GM11168 (cell line): ENCODE measurements at regions not wholly inside any gene's neighbourhood (a gene's known extent, or its start where the extent isn't known, plus 50 kb on each side); places are given as distances from the start of the nearest gene placed in this dataset.
"Not testable (repeated sequence)": the region's sequence is repeated elsewhere in the genome, so short reads cannot be mapped to it uniquely, and the experiment has no call there.

ENCODE experiments used
- in situ Hi-C: fragments of 300-500 bp; cut with MboI; formaldehyde crosslinking; loops from one replicate; pipeline ENCODE4 v1.12.0; 2022; ENCODE audit warnings: low sequenced_read_pairs; ENCODE audit not compliant: unreplicated experiment

DNA sequence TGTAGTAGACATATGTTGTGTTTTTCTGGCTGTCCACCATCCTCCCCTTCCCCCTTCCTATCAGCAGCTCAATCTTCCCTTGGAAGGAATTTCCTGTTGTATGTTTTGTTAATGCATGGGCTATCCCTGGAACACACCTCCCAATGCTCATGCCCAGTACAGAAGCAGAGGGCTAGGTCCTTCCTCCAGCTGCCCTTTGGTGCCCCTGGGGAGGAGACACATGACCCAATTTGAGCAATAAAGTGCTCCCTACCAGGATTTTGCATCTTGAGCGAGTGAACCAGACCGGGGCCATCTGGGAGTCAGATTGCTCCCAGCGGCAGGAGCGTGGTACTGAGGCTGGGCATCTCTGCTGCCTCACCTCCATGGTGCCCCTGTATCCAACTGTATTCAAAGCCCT lies 141.5 kb upstream of the MED13 start:
- in situ Hi-C loops = no loop called here

DNA sequence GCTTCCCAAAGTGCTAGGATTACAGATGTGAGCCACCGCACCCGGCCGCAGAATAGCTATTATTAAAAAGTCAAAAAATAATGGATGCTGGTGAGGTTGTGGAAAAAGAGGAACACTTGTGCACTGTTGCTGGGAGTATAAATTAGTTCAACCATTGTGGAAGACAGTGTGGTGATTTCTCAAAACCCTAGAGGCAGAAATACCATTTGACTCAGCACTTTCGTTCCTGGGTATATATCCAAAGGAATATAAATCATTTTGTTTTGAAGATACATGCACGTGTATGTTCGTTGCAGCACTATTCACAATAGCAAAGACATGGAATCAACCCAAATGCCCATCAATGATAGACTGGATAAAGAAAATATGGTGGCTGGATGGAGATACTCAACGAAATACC lies 132.1 kb upstream of the MED13 start:
- in situ Hi-C loops = not testable (repeated sequence)

- in situ Hi-C loops = not testable (repeated sequence)
Measured at GRCh38 chr17:62196587-62196986, 131.5 kb upstream of the MED13 start.

- in situ Hi-C loops = no loop called here
Measured at GRCh38 chr17:62194401-62194800, 129.3 kb upstream of the MED13 start.

DNA sequence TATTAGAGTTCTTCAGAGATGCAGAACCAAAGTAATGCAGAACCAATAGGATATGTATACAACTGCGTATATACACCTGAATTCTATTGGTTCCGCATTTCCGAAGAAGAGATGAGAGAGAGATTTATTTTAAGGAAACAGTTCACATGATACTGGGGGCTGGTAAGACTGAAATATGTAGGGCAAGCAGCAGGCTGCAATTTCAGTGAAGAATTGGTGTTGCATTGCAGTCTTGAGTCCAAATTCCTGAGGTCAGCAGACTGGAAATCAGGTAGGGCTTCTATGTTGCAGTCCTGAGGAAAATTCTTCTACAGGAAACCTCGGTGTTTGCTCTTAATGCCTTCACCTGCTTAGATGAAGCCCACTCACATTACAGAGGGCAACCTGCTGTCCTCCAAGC lies 128.2 kb upstream of the MED13 start:
- in situ Hi-C loops = no loop called here

GRCh38 chr17:62191390-62192361 lies 126.6 kb upstream of the MED13 start:
- in situ Hi-C loops = no loop called here

GRCh38 chr17:62189377-62189776 lies 124.3 kb upstream of the MED13 start:
- in situ Hi-C loops = no loop called here

DNA sequence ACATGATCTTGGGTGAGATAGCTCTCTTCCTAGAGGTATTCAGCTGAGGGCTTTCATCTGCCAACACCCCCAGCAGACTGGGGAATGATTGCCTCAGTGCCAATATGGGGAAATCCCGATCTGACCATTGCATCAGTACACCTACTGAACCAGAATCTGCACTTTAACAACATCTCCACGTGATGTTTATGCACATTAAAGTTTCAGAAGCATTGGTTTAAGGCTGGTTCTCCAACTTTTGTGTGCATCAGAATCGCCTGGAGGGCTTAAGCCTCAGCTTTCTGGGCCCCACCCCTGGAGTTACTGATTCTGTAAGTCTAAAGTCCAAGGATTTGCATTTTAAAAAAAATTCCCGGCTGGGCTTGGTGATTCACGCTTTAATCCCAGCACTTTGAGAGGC lies 123.6 kb upstream of the MED13 start:
- in situ Hi-C loops = no loop called here

DNA sequence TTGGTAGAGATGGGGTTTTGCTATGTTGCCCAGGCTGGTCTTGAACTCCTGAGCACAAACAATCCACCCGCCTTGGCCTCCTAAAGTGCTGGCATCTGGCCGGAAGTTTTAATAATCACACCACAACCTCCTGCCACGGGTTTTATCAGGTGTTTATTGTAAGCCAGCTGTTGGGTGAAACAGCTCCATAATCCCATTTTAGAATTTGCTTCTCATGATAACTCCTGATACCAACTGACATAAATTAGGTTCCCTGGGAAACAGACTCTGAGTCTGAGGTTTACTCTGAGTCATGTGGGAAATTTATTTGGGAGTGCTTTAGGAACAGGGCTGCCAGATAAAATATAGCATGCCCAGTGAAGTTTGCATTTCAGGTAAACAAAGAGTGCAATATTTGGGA lies 122.6 kb upstream of the MED13 start:
- in situ Hi-C loops = no loop called here

GRCh38 chr17:62186841-62187240 lies 121.8 kb upstream of the MED13 start:
- in situ Hi-C loops = no loop called here

DNA sequence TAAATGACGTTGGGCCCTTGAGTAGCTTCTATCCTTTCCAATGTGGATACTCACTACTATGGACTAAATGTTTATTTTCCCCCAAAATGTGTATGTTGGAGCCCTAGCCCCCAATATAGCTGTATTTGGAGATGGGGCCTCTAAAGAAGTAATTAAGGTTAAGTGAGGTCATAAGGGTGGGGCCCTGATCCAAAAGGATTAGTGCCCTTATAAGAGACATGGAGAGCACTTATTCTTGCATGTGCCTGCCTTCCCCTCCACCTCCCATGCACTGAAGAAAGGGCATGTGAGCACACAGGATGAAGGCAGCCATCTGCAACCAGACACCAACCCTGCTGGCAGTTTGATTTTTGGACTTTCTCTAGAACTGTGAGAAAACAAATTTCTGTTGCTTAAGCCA lies 115.7 kb upstream of the MED13 start:
- in situ Hi-C loops = no loop called here

DNA sequence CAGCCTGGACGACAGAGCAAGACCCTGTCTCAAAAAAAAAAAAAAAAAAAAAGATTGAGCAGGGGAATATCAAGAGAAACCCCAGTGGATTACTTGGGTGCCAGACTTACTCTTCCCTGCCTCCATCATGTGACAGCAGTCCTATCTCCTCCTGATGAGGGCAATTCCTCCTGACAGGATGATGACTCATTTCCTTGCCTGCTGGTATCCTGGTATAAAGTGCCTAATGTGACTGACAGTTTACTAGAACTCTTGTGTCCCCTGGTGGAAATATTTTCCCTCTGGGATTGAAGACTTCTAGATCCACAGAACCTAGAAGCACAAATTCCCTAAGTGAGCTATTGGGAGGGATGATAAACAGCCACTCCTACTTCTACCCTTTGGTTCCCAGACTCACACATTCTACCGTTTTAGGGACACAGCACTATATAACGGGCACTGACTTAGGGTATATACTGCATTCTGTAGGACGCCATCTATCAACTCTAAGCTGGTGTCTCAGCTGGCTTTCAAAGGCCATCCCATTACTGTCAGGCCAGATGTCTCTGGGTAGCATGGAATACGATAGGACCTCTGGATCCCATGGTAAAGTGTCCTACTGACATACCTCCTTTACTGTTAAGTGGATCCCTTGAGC lies 114.6 kb upstream of the MED13 start:
- in situ Hi-C loops = no loop called here

DNA sequence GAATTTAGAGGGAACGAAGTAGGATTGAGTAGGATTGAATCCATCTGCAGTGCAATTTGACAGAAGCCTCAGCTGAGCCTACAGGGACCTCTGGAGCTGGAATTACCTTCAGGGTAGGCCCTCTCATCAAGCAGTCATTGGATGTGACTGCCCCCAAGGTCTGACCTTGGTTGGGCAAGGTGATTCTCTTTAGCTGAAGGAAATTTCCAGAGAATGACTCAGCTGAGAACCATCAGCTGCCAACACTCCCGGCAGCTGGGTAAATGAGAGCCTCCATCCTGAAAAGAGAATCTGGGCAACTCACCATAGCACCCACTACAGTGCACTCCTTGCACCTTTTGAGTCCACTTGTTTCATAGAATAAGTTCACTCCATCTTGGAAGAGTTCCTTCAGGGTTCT lies 113.5 kb upstream of the MED13 start:
- in situ Hi-C loops = no loop called here

GRCh38 chr17:62172492-62173291 lies 107.6 kb upstream of the MED13 start:
- in situ Hi-C loops = no loop called here

GRCh38 chr17:62167076-62167475 lies 102.0 kb upstream of the MED13 start:
- in situ Hi-C loops = no loop called here

DNA sequence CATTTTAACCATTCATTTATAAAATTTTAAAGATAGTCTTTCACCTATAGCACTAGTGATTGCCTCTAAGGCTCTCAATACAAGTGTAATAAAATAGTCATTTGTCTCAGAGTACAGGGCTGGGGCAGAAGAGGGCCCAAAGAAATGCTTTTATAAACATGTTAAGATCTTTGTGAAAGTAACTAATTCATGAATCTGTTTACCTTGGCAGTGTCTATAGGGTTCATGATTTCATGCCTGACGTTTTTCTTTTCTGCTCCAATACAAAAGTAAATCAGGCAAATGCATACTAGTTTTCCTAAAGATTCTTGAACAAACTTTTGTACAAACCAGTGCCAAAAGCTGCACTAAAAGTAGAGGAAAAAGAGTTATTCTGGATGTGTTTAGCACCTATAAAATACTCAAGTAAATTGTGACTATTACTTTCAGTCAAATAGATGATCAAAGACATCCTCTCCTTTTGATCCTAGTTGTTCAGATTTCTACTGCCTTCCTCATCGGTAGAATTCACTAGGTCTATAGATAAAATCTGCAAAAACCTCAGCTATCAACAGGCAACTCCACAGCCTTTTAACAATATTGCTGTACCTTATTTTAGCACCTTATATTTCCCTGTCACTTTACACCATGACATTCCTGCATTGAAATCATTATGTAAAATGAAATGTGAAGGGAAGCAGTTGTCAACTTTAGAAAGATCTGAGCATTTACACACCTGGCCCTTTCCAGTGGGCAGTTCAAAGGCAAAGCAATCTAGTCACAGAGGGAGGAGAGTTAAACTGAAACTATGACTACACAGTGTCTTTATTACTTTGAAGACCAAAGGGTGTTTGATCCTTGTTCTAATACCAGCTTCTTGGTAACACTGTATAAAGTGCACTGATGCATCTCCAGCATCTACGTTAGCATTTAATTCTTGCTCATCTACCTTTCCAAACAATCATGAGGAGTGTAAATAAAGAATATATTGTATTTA lies 100.0 kb upstream of the MED13 start:
- in situ Hi-C loops = no loop called here

GRCh38 chr17:62163847-62164246 lies 98.8 kb upstream of the MED13 start:
- in situ Hi-C loops = no loop called here

GRCh38 chr17:62162898-62163297 lies 97.8 kb upstream of the MED13 start:
- in situ Hi-C loops = no loop called here

GRCh38 chr17:62161405-62162148 lies 96.5 kb upstream of the MED13 start:
- in situ Hi-C loops = no loop called here
